Ramos (cell line): ENCODE measurements at regions not wholly inside any gene's neighbourhood (a gene's known extent, or its start where the extent isn't known, plus 50 kb on each side); places are given as distances from the start of the nearest gene placed in this dataset.

ENCODE experiments used
- in situ Hi-C: fragments of 300-500 bp; cut with MboI; formaldehyde crosslinking; loops from one replicate; pipeline ENCODE4 v1.14.3; 2022; ENCODE audit warnings: low sequenced_read_pairs; ENCODE audit not compliant: unreplicated experiment

DNA sequence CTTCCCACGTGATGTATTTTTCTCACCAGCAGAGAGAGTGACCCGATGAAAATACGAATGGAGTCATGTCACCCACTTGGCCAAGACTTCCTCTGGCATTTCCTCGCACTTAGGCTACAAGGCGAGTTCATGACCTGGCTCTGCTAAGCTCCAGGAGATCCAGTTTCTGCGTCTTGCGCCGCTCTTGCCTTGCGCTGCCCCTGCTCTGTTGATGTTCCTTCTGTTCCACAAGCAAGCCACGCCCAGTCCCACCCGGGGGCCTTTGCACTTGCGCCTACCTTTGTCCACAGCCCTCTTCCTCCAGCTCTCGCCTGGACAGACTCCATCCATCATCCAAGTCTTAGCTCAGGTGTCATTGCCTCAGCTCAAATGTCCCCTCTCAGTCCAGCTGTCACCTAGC is 116.3 kb upstream of the SHH start:
- in situ Hi-C loops, result no loop called here

DNA sequence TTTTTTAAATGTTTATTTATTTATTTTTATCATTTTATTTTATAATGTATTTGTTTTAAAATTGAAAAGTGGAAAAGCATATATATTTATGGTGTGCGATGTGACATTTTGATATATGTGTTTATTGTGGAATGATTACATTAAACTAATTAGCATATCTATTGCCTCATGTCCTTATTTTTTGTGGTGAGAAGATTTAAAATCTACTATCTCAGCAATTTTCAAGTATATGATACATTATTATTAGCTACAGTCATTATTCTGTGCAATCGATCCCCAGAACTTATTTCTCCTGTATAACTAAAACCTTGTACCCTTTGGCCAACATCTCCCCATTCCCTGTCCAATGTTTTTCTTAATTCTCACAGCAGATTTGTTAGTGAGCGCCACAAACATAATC is 115.6 kb upstream of the SHH start:
- in situ Hi-C loops, result no loop called here

DNA sequence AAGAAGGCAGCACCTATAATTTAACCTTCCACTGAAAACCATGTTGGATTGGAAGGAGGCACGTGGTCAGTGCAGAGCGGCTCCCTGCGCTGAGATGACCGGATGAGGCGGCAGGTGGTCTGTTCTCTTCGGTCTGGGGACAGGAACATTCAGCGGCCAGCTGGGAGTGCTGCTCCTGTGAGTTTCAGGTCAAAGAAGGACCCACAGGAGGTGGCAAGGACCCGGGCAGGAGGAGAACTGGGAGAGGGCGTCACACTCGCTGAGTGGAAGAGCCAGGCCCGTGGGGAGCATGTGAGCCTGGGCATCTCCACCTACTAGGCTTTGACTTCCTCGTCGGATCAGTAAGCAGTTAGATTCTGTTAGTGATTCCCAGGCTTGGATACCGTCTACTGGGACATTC is 113.4 kb upstream of the SHH start:
- in situ Hi-C loops, result no loop called here

DNA sequence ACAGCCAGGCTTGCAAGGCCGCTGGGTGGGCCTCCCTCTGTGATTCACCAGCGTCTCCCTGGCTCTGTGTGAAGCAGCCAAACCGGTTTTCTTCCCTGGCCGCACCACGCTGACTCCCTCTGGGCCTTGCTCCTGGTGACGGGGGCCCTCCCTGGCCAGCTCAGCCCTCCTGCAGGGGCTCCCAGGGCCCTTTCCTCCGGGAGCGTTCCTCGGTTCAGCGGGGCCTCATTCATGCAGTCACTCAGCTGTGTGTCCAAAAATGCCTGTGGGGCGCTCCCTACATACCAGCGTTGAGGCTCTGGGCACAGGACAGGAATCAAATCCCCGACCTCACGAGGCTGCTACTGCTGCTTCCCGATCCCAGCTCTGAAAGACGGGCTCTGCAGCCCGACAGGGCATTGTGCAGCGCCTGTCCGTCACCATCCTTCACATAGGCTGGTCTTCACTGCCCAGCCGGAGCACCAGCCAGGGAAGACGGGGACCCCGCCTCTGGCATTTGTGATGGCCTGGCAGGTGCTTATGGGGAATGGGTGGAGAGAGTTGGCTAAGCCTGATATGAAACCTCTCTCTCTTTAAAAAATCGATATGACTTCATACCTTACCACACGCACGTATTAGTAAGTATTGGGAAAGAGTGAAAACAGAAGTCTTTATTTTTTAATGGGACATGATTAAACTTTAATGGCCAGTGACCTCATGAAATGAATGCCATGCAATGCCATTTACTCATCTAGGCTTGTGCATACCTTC is 110.0 kb upstream of the SHH start:
- in situ Hi-C loops, result no loop called here

DNA sequence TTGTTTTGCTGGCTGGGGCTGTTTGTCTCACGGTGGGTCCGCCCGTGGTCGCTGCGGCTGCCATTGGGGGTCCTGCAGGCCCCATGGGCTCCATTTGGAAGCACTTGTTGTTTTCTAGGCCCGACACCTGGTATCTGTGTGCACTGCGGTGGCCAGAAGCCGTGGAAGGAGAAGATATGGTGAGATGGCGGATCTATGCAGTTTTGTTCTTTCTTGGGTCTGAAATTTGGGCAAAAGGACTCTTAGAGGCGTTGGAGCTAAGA is 109.5 kb upstream of the SHH start:
- in situ Hi-C loops, result no loop called here

DNA sequence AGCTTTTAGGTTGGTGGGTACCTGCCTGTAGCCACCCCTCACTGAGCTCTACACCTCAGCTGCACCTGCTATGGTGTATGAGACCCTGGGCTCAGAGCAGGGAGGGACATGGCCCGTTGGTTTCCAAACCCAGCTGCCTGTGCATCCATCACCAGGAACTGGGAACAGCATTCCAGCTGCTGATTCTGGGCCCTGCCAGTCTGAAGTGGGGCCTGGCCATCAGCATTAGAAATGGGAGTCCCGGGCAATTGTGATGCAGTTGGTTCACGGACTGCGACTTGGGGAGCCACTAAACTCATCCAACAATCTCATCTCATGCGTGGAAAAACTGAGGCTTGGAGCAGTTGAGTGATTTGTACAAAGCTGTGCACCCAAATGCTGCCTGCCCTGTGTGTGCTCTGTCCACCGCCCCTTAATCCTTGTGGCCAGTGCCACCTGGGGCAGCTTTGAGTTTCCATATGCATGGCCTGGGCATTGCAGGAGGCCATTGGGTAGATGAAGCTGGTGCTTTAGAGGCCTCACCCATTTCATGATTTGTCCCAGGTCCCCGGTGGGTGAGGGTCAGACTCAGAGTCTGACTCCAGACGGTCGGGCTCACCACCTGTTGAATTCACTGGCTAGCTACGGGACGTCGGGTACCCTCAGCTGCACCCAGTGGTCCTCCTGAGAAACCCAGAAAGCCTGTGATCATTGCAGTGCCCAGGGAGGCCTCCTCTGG is 109.0 kb upstream of the SHH start:
- in situ Hi-C loops, result no loop called here

DNA sequence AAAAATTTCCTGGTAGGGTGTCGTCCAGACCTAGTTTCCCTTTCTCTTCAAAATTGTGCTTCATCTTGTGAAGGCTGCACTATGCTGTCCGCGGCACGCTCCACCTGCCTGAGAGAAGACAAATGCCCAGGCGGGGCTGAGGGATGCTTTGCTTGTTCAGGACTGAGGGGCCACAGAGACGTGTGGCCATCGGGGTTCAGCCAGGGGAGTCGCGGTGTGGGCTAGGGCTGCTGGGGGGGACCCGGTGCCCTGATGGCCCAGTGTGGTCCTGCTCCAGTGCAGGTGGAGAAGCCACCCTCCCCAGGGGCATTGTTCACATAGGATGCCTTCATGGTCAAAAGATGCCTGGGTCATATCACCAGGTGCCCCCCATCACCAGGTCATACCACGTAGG is 107.8 kb upstream of the SHH start:
- in situ Hi-C loops, result no loop called here

DNA sequence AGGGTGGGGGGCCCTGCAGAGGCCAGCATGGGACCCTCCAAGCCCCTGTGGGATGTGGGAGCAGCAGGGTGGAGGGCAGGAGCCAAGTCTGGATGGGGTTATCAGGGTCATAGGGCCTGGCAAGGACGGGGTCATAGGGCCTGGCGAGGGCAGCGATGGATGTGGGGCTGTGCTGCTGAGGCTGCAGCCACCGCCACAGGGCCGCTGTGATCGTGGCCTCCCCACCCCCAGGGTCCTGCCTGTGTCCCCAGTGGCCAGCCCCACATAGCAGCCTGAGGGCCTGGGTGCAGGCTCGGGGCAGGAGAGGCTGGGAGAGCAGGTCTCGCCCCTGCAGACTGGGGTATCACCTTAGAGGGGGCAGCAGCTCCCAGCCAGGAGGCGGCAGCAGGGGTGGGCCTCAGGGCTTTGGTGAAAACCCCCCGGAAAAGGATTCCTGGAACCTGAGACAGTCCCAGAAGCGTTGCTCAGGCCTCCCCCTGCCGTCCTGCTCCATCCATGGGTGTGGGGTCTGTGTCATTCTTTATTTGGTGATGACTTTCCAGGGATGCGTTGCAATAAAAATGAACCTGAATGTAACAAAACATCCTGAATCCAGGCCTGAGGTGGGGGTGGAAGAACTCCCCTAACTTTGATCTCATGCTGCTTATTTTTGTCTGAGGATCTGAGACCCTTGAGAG is 107.3 kb upstream of the SHH start:
- in situ Hi-C loops, result no loop called here

DNA sequence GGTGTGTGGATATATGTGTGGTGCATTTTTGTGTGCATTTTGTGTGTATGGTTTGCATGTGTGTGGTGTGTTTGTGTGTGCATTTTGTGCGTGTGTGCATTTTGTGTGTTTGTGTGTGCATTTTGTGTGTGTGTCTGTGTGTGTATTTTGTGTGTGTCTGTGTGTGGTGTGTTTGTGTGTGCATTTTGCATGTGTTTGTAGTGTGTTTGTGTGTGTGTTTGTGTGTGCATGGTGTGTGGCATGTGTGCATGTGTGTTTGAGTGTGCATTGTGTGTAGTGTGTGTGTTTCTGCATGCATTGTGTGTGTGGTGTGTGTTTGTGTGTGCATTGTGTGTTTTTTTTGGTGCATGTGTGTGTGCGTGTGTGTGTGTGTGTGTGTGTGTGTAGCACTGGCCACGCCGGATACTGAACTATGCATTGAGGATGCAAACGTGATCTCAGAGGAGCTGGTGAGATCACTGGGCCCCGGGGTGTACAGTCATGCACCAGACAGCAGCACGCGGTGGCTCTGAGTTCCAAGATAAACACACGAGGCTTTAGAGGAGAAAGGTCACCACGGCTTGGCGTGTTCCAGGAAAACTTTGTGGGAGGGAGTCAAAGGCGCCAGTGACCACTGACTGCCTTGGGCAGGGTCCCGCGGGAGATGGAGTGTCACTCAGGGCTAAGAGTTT is 106.6 kb upstream of the SHH start:
- in situ Hi-C loops, result no loop called here

DNA sequence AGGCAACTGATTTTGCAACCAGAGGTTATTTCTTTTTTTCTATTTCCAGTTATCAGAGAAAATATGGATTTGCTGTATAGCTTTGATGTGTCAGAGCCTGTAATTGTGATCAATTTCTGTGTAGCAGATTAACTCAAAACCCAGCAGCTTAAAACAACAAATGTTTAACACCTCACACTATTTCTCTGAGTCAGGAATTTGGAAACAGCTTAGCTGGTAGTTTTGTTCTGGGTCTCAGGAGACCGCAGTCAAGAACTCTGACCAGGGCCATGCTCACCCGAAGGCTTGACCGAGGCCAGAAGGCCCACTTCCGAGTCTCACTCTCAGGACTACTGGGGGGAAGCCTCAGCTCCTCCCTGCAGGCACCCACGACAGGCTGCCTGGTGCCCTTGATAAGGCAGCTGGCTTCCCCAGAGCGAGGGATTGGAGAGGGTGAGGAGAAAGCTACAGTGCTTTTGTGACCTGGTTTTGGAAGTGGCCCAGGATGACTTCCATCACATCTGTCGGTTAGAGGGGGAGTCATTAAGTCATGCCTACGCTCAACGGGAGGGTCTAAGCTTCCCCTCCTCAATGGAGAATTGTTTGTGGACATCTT is 105.7 kb upstream of the SHH start:
- in situ Hi-C loops, result no loop called here

DNA sequence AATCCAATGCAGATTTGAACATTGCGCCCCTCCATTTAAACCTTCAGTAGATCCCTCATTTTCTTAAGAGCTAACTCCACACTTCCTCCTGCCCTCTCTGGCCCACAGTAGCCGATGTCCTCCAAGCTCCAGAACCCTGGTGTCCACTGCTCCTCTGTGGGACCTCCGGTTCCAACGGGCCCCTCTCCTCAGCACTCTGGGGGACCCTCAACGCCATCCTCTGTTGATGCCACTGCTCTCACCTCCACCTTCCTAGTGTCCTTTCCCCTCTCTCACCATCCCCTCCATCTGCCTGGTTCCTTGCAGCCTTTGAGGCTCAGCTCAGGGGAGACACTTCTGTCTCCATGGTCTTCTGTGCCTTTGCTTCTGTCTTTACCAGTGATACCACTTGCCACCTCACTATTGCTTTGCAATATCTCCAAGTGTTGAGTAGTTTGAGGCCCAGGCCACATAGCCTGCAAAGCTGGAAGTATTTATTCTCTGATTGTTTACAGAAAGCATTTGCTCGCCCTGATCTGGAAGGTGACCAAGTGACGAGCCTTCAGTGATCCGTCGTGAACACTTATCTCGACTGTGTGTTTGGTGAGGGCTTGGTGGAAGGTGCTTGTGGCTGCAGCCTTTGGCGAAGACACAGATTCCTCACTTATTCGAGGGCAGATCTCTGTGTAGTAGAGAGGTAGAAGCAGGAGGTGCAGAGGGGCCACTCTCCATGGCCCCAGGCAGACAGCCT is 104.8 kb upstream of the SHH start:
- in situ Hi-C loops, result no loop called here

DNA sequence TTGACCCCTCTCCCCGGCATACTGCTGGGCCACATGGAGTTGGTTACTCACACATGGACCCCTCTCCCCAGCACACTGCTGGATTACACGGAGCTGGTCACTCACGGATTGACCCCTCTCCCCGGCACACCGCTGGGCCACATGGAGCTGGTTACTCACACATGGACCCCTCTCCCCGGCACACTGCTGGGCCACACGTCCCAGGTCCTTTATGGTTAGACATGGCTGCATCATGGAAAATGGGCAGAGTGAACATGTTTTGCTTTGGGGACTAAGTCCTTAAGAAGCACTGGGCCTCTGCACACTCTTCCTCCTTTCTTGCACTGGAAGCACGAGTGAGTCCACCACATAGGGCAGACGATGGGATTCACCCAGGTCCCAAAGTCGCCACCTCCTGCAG is 102.1 kb upstream of the SHH start:
- in situ Hi-C loops, result no loop called here

DNA sequence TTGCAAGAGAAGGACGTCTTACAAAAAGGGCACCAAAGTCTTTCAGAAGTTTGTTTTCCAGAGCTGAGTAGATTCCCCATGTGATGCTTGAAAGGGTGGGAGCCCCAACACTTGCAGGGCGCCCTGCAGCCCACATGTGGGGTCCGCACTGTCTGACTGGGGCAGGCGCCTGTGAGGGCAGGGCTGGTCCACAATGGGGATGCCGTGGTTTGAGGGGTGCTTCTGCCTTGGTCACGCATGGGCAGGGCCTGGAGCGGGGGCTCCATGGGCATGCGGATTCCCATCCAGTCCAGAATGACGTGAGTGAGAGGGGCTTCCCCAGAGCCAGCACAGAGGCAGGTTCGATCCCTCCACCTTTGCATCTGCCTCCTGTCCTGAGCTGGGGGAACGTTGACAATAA is 101.5 kb upstream of the SHH start:
- in situ Hi-C loops, result no loop called here

DNA sequence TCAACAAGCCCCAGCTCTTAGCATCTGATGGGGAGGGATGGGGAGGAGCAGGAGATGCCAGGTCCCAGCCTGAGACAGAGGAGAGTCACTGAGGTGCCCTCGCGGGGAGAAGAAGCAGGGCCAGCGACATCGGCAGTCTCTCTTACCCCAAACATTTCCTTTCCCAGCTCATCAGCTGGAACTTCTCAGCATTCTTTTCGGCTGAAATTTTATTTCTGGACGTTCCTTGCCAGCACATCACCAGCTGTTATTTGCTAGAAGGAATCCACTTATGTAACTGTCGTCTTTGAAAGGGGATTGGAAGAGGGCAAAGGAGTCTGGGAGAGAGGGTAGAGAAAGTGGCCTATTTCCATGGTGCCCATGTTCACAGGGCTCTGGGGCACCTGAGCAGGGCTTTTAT is 101.0 kb upstream of the SHH start:
- in situ Hi-C loops, result no loop called here

DNA sequence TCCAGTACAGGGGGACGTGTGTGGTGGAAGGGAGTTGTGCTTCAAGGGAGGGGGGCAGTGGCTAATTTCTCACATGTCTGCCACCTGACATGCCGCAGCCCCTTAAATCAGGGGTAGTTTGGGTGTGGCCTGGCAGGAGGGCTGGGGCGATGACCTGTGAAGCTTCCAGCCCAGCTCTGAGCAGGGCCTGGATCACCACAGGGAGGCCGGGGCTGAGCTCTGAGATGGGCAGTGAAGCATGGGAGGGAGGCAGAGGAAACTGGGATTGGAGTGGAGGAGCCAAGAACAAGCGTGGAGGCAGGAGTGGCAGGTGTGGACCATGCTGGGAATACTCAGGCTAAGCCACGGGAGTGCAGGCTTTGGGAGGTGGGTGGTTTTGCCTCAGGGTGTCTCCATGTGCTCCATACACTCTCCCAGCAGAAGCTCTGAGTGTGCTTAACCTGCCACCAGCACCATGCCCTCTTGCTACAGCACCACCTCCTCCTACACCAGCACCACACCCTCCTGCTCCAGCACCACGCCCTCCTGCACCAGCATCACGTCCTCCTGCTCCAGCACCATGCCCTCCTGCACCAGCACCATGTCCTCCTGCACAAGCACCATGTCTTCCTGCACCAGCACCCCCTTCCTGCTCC is 99.3 kb upstream of the SHH start:
- in situ Hi-C loops, result no loop called here

DNA sequence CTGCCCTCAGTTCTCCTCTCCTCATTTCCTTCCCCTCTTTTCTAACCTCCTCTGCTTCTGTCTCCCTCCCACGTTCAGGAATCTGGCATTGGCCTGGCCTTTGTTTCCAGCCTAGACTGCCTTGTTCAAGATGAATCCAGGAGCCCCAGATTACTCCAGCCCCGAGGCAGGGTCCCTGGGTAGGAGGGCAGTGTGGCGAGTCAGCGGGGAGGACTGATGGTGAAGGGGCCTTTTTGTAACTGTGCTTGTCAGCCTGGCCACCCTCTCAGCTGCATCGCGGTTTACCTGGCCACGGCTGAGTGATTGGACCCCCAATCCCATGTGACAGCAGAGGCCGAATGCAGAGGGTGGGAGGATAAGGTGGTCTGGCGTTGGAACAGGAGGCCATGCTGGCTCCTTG is 96.1 kb upstream of the SHH start:
- in situ Hi-C loops, result no loop called here

DNA sequence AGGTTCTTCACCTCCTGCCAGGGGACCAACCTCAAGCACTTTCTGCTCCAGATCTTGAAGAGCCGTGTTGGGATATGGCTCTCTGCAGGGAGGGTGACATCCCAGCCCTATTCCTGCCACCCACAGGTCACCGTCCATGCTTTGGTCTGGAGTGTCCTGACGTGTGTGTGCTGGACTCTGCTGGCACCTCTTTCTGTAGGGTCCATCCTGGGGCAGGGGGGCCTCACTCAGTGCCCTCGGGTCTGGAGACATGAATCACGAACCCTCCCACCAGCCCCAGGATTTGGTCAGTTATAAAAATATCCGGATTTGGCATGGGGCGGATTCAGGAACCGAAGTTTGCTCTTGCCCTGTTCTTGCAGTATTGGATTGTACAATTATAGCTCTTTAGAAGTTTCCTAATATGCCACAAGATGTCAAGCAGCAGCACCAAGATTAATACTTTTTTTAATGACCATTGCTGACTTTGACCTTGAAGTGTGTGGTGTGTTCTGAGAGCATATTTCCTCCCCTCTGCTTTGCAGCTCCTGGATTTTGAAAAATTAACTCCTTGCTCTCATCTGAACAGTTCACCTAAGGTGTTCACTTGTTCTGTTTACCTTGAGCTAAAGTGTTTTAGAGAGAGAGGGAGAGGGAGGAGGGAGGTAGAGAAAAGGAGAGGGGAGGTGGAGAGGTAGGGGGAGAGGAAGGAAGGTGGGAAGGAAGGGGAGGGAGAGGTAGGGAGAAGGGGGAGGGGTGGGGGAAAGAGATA is 95.4 kb upstream of the SHH start:
- in situ Hi-C loops, result no loop called here

DNA sequence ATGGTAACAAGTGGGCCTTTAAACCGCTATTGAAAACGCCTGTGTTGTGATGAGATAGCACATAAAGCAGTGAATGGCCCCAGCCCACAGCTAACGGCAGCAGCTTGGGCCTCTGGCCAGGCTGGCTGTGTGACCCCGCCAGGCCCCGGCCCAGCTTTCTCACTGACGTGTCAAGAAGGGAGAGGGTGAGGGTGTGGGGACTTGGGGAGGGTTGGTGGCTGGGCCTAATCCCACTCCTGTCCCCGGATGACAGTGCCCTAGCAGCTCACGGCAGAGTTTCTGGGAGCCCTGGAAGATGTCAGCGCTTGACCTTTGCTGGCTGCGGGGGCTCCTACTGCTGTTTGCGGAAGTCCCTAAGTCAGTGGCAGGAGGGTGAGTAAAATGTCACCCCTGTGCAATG is 88.9 kb upstream of the SHH start:
- in situ Hi-C loops, result no loop called here

DNA sequence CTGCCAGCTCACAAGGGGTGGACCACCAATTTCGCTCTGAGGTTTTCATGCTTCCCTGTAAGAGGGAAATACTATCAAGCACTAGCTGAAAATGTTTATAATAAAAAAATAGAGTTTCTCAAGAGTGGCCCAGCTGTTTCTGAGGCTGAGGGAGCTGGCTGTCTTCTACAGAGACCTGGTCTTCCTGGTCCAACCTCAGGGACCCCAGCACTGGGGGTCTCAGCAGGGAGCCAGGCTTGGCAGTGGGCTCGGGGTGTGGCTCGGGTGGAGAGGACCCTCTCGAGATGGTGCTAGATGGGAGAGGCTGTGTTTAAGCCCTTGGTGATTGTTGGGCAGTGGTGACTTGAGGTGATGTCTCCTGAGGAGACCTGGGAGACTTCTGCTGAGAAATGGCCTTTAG is 87.3 kb upstream of the SHH start:
- in situ Hi-C loops, result no loop called here
